AG10803 (cell line): ENCODE measurements at regions not wholly inside any gene's neighbourhood (a gene's known extent, or its start where the extent isn't known, plus 50 kb on each side); places are given as distances from the start of the nearest gene placed in this dataset.
A peak's percentile ranks its signal among the peaks of the same experiment; 100 is the strongest.

Experiments
- DNase-seq: peaks from one replicate; pipeline ENCODE4 v3.0.0; 2010; ENCODE audit warnings: low read depth
- H3K4me3 ChIP-seq: 2 replicates; pipeline ENCODE4 v1.5.1; 2011; ENCODE audit warnings: mild to moderate bottlenecking, low read length, control low read depth
- CTCF ChIP-seq: conservative IDR thresholded peaks from 2 replicates; pipeline ENCODE4 v1.5.1; 2011; ENCODE audit warnings: mild to moderate bottlenecking, low read length, control low read depth, inconsistent platforms

DNA sequence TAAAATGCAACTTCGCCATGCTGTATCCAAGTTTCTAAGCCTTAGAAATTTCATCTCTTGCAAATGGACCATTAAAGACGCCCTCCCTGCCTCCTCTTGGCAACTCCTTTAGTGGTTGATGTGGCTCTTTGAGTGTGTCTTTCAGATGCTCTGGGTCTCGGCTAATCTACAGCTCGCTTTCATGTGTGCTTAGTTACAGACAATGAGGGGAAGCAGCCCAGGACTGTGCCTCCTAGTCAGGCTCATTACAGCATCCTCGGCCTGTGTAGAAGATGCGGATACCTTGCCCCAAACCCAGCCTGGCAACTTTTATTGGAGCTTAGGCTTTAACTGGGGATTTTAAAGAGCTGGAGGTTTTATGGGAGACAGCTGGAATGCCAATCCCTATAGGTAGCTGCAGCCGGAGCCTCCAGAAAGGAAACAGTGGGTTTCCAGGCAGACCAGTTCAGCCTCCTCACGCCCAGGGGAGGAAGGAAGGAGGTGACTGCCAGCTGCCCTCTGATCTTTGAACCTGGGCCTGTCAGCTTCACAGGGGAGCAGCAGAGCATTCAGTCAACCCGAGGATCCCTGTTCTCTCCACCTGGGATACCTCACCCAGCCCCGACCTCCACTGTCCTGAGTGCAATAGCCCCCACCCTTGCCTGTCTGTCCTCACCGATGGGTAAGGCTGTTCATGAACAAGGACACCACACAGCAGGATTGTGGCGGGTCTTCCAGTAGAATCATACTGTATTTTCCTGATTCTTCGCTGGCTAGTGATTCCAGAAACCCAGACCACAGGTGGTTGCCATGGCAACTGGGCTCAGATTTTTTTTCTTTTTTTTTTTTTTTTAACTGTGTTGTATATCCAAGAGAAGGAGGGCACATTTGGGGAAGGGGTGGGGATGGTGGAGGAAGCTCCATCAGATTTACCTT, 638.5 kb downstream of the MED13L start:
- TF ChIP-seq CTCF: no peak
- no peak overlapping the region for H3K4me3 ChIP-seq
- no peak for DNase-seq

GRCh38 chr12:115636546-115636945, 640.9 kb downstream of the MED13L start:
- no peak overlapping the region for H3K4me3 ChIP-seq
- peak; percentile 42 for DNase-seq
- no peak for TF ChIP-seq CTCF

GRCh38 chr12:115632308-115632707, 645.2 kb downstream of the MED13L start:
- peak; percentile 12 for DNase-seq
- TF ChIP-seq CTCF: 0 out of 2 replicates have a peak, but pooled peaks have one; percentile 13

DNA sequence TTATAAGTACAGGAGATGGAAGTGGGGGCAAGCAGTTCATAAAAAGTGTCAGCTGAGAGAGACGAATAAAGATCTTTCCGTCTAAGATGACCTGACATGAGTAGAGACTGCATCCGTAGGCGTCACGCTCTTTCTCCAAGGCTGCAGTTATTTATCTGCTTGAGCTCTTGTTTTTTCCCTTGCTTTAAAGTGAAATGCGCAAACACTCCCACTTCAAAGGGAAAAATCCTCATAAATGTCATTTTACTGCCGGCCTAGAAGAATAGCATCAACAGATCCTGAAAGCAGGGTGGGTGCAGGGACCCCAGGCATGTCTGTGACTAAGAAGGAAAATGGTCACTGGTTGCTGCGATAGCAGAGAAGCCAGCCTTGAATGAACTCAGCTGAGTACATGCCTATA, 647.4 kb downstream of the MED13L start:
- TF ChIP-seq CTCF: no peak
- no peak overlapping the region for H3K4me3 ChIP-seq
- DNase-seq: no peak

More at GRCh38 chr12:115632308-115632707, 645.2 kb downstream of the MED13L start:
- H3K4me3 ChIP-seq: no peak overlapping the region

- DNase-seq: no peak
Measured at GRCh38 chr12:115626210-115626609, 651.3 kb downstream of the MED13L start.

DNA sequence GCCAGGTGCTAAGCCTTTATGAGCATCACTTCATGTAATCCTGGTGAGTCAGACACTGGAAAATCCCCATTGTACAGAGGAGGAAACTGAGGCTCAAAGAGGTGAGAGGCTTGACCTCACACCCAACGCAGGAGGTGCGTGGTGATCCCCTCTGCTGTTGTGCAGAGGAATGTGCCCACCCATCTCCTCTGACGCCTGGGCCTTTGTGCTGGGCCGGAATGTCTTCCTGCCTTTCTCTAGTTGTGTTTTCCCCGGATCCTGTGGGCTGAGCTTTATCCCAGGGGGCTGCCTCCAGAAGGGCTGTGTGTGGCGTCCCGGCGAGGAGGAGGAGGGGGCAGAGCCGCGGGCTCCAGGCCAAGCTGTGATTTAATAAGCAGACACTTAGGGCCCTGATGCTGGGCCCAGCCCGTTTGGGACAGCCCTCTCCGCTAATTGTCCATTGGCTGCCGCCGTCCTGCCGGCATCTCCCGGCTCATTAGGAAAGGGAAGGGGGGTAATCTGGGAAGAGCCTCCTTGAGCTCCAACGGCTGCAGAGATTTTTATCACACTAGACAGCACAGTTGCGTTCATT, 653.6 kb downstream of the MED13L start:
- DNase-seq: no peak
- no peak overlapping the region for H3K4me3 ChIP-seq
- TF ChIP-seq CTCF: no peak

More at GRCh38 chr12:115626210-115626609, 651.3 kb downstream of the MED13L start:
- H3K4me3 ChIP-seq: no peak overlapping the region
- TF ChIP-seq CTCF: no peak

DNA sequence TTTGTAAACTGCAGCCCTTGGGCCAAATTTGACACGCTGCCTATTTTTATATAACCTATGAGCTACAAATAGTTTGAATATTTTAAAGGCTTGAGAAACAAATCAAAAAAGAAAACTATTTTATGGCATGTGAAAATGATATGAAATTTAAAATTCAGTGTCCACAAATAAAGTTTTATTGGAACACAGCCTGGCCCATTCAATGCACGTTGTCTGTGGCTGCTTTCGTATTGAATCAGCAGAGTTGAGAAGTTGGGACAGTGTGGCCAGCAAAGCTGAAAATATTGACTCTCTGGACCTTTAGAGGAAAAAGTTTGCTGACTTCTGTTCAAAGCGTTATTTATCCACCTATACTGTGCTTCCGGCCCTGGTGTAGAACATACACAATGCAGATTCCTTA, 654.2 kb downstream of the MED13L start:
- DNase-seq: no peak
- no peak overlapping the region for H3K4me3 ChIP-seq
- TF ChIP-seq CTCF: no peak
